ENCODE measurements at regions not wholly inside any gene's neighbourhood (a gene's known extent, or its start where the extent isn't known, plus 50 kb on each side); places are given as distances from the start of the nearest gene placed in this dataset.

DNA sequence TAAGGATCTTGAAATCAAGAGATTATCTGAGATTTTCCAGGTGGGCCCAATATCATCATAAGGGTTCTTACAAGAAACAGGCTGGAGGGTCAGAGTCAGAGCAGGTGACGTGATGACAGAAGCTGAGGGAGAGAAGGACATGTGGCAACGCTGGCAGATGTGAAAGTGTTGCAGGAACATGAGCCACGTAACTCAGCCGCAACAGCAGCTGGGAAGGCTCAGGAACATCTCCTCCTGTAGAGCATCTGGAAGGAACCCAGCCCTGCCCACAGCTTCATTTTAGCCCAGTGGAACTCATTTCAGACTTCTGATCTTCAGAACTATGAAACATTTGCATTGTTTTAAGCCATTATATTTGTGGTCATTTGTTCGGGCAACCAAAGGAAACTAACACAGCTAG lies 156.3 kb upstream of the VEGFC start:
- FAIRE-seq (no peak), DNase-seq (no peak)
- Histone ChIP-seq H3K27ac (ENCODE audit: low read depth in 1 of 3, low read length in 2 of 3) (no peak overlapping the region), H3K36me3 (ENCODE audit: control insufficient read depth in 3 of 3, insufficient read depth in 2 of 3, low read depth in 1 of 3, low read length in 3 of 3) (no peaks in the 10 kb centered on the region), H3K27me3 (ENCODE audit: control insufficient read depth in 3 of 3, insufficient read depth in 3 of 3, low read length in 3 of 3) (no peaks in the 10 kb centered on the region), H3K4me3 (ENCODE audit: low read depth in 1 of 3, low read length in 3 of 3) (no peak overlapping the region), H3K4me1 (ENCODE audit: control insufficient read depth in 3 of 3, insufficient read depth in 2 of 3, low read depth in 1 of 3, low read length in 2 of 3) (no peaks in the 10 kb centered on the region), H3K9me3 (ENCODE audit: control insufficient read depth in 2 of 2, insufficient read depth in 1 of 2, low read depth in 1 of 2, low read length in 1 of 2) (no peaks in the 10 kb centered on the region)
- WGBS, 3 donors, result 54 to 81% (median 65%) methylated on average over 5 of the region's 5 CpGs

DNA sequence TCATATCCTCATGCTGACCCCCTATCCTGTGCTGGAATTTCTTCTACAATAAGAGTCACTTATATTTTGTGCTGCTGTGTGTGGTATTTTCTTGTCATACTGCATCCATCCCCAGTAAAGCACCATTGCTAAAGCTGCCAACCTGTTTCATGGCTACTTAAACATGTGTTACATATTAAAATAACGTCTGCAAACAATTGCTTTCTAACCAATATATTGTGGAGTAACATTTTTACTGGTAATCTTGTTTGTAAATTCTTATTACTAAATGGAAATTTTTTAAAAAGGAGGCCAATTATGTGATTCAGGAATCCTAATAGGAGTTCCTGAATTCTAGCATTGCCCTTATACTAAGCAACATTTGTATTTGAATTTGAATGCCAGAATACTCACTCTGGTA lies 160.3 kb upstream of the VEGFC start:
- FAIRE-seq (no peak), DNase-seq (no peak)
- WGBS, 3 donors, result 77 to 92% (median 85%) methylated on average over 1 of the region's 1 CpG
- peaks cover 0 to 10% of the 10 kb centered on the region in 2 donors for H3K9me3 ChIP-seq (ENCODE audit: control insufficient read depth in 2 of 2, insufficient read depth in 1 of 2, low read depth in 1 of 2, low read length in 1 of 2)
- no peaks in the 10 kb centered on the region for H3K4me1 ChIP-seq (ENCODE audit: control insufficient read depth in 3 of 3, insufficient read depth in 2 of 3, low read depth in 1 of 3, low read length in 2 of 3)
- no peaks in the 10 kb centered on the region for H3K36me3 ChIP-seq (ENCODE audit: control insufficient read depth in 3 of 3, insufficient read depth in 2 of 3, low read depth in 1 of 3, low read length in 3 of 3)
- H3K4me3 ChIP-seq (ENCODE audit: low read depth in 1 of 3, low read length in 3 of 3), result no peak overlapping the region
- no peaks in the 10 kb centered on the region for H3K27me3 ChIP-seq (ENCODE audit: control insufficient read depth in 3 of 3, insufficient read depth in 3 of 3, low read length in 3 of 3)
- no peak overlapping the region for H3K27ac ChIP-seq (ENCODE audit: low read depth in 1 of 3, low read length in 2 of 3)

DNA sequence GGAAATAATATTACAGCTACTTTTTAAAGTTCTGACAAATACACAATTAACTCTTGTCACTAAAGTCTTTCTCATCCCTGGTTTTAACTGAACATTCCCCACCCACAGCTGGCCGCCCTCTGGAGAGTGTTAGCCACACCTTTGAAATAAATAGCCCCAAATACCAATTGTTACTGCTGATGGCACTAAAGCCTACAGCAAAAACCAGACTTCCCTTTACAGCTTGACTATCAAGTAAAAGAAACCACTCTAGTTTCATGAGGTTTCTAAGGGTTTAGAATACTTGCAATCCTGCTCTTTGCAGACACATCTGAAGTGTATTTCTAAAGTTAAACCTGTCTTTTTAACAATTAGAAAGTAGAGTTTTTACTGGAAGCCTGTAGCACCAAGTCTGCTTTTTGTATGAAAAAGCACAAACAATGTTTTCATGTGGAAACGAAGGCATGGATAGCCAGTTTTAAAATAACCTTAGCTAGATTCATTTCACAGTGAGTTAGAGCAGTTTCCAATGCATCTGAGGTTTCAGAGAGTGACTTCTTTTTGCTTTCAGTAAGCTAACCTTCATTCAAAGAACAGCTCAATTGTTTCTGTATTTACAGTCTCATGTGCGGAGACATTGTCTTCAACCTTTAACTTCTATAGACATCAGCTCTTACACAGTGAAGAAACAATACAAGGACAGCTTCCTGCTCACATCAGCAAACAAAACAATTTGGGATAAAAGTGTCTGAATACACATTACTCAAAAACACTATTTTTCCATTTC lies 164.8 kb upstream of the VEGFC start:
- Histone ChIP-seq H3K4me3 (ENCODE audit: low read depth in 1 of 3, low read length in 3 of 3) (no peak overlapping the region), H3K27ac (ENCODE audit: low read depth in 1 of 3, low read length in 2 of 3) (no peak overlapping the region), H3K36me3 (ENCODE audit: control insufficient read depth in 3 of 3, insufficient read depth in 2 of 3, low read depth in 1 of 3, low read length in 3 of 3) (no peaks in the 10 kb centered on the region), H3K9me3 (ENCODE audit: control insufficient read depth in 2 of 2, insufficient read depth in 1 of 2, low read depth in 1 of 2, low read length in 1 of 2) (peaks cover 0 to 10% of the 10 kb centered on the region in 2 donors), H3K4me1 (ENCODE audit: control insufficient read depth in 3 of 3, insufficient read depth in 2 of 3, low read depth in 1 of 3, low read length in 2 of 3) (no peaks in the 10 kb centered on the region), H3K27me3 (ENCODE audit: control insufficient read depth in 3 of 3, insufficient read depth in 3 of 3, low read length in 3 of 3) (no peaks in the 10 kb centered on the region)
- FAIRE-seq, result no peak
- 47 to 65% (median 54%) methylated on average over 3 of the region's 3 CpGs for WGBS, 3 donors
- DNase-seq, result no peak

DNA sequence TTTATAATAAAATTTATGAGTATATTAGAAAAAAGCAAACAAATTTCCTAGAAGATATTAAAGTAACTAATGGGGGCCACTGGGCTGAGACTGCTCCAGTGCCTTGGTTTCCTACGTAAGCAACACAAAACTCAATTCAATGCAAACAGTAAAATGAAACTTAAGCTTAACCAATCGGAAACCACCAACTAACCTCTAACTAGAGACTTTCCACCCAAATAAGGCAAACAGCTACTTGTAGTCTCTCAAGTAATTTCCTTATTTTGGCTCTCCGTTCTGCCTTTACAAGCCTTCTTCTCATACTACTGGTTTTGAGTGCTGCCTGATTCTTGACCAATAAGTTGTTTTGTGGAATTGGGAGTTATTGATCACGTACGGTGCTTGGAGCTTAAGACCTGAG lies 167.3 kb upstream of the VEGFC start:
- H3K27ac ChIP-seq (ENCODE audit: low read depth in 1 of 3, low read length in 2 of 3), result no peak overlapping the region
- peaks cover 0 to 6% of the 10 kb centered on the region in 2 donors for H3K9me3 ChIP-seq (ENCODE audit: control insufficient read depth in 2 of 2, insufficient read depth in 1 of 2, low read depth in 1 of 2, low read length in 1 of 2)
- WGBS, 3 donors, result 83 to 86% (median 86%) methylated on average over 5 of the region's 5 CpGs
- H3K4me3 ChIP-seq (ENCODE audit: low read depth in 1 of 3, low read length in 3 of 3), result no peak overlapping the region
- no peak for FAIRE-seq
- no peak for DNase-seq
- no peaks in the 10 kb centered on the region for H3K27me3 ChIP-seq (ENCODE audit: control insufficient read depth in 3 of 3, insufficient read depth in 3 of 3, low read length in 3 of 3)
- no peaks in the 10 kb centered on the region for H3K36me3 ChIP-seq (ENCODE audit: control insufficient read depth in 3 of 3, insufficient read depth in 2 of 3, low read depth in 1 of 3, low read length in 3 of 3)
- no peaks in the 10 kb centered on the region for H3K4me1 ChIP-seq (ENCODE audit: control insufficient read depth in 3 of 3, insufficient read depth in 2 of 3, low read depth in 1 of 3, low read length in 2 of 3)

DNA sequence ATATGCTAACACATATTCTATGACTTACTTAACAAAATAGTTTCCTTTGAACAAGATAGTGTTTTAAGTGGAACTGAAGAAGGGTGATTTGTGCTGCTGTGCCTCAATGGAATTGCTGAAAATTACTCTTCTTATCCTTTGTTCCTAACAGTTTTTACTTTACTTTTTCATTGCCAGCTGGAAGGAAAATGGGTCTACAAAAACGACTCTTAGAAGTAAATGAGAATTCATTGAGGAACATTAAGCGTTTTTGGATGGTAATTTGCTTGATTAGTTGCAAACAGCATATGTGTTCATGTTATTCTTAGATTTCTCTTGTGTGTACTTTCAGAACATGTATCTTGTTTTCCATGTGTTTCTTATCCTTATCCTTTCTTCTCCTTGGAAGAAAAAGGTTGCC lies 170.4 kb upstream of the VEGFC start:
- FAIRE-seq (no peak), DNase-seq (no peak)
- Histone ChIP-seq H3K36me3 (ENCODE audit: control insufficient read depth in 3 of 3, insufficient read depth in 2 of 3, low read depth in 1 of 3, low read length in 3 of 3) (no peaks in the 10 kb centered on the region), H3K27me3 (ENCODE audit: control insufficient read depth in 3 of 3, insufficient read depth in 3 of 3, low read length in 3 of 3) (no peaks in the 10 kb centered on the region), H3K27ac (ENCODE audit: low read depth in 1 of 3, low read length in 2 of 3) (no peak overlapping the region), H3K4me1 (ENCODE audit: control insufficient read depth in 3 of 3, insufficient read depth in 2 of 3, low read depth in 1 of 3, low read length in 2 of 3) (no peaks in the 10 kb centered on the region), H3K4me3 (ENCODE audit: low read depth in 1 of 3, low read length in 3 of 3) (no peak overlapping the region), H3K9me3 (ENCODE audit: control insufficient read depth in 2 of 2, insufficient read depth in 1 of 2, low read depth in 1 of 2, low read length in 1 of 2) (no peaks in the 10 kb centered on the region)
- 57 to 62% (median 62%) methylated on average over 2 of the region's 2 CpGs for WGBS, 3 donors

DNA sequence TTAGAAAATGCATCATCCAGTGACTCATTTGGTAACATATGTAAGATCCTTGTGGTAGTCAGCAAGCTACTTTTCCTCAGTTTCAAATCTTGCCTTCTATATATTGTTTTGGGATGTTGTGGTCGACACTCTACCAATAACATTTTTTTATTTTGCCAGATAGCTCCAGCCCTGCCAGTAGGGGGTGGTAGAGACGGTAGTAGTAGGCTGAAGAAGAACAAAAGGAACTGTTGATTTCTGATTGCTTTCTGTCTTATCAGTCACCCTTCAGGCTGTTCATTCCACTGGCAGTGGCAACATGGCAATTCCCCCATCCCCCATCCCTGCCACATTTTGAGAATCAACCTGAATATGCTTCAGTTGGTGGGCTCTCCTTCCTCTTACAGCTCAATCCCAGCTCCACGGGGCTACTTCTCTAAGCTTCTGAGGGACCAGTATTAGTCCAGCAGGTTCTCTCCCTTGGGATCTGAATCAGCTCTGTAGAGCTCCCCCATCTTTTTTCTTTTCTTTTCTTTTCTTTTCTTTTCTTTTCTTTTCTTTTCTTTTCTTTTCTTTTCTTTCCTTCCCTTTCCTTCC lies 171.5 kb upstream of the VEGFC start:
- Histone ChIP-seq H3K27me3 (ENCODE audit: control insufficient read depth in 3 of 3, insufficient read depth in 3 of 3, low read length in 3 of 3) (no peaks in the 10 kb centered on the region), H3K36me3 (ENCODE audit: control insufficient read depth in 3 of 3, insufficient read depth in 2 of 3, low read depth in 1 of 3, low read length in 3 of 3) (no peaks in the 10 kb centered on the region), H3K9me3 (ENCODE audit: control insufficient read depth in 2 of 2, insufficient read depth in 1 of 2, low read depth in 1 of 2, low read length in 1 of 2) (no peaks in the 10 kb centered on the region), H3K4me1 (ENCODE audit: control insufficient read depth in 3 of 3, insufficient read depth in 2 of 3, low read depth in 1 of 3, low read length in 2 of 3) (no peaks in the 10 kb centered on the region), H3K4me3 (ENCODE audit: low read depth in 1 of 3, low read length in 3 of 3) (no peak overlapping the region), H3K27ac (ENCODE audit: low read depth in 1 of 3, low read length in 2 of 3) (no peak overlapping the region)
- DNase-seq (no peak), FAIRE-seq (no peak)
- 48 to 70% (median 51%) methylated on average over 3 of the region's 3 CpGs for WGBS, 3 donors

DNA sequence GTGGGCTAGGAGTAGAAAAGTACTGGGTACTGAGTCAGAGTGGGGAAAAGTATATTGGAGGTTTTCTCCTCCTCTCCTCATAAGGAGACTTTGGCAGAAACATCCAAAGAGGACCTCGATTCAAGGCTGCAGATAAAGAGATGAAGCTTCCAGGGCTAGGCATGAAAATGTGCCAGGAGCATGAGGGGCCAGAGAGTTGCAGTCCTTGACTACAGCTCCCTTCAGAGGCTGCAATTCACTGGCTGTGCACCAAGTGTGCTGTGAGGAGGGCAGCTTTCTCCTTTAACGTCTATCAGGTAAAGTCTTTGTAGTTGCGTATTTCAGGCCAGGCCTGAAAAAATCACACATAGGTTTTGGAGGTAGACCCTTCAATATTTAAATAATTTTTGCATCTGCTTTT lies 174.9 kb upstream of the VEGFC start:
- H3K4me1 ChIP-seq (ENCODE audit: control insufficient read depth in 3 of 3, insufficient read depth in 2 of 3, low read depth in 1 of 3, low read length in 2 of 3), result no peaks in the 10 kb centered on the region
- no peaks in the 10 kb centered on the region for H3K27me3 ChIP-seq (ENCODE audit: control insufficient read depth in 3 of 3, insufficient read depth in 3 of 3, low read length in 3 of 3)
- H3K4me3 ChIP-seq (ENCODE audit: low read depth in 1 of 3, low read length in 3 of 3), result no peak overlapping the region
- H3K9me3 ChIP-seq (ENCODE audit: control insufficient read depth in 2 of 2, insufficient read depth in 1 of 2, low read depth in 1 of 2, low read length in 1 of 2), result no peaks in the 10 kb centered on the region
- H3K36me3 ChIP-seq (ENCODE audit: control insufficient read depth in 3 of 3, insufficient read depth in 2 of 3, low read depth in 1 of 3, low read length in 3 of 3), result no peaks in the 10 kb centered on the region
- no peak overlapping the region for H3K27ac ChIP-seq (ENCODE audit: low read depth in 1 of 3, low read length in 2 of 3)
- no peak for DNase-seq
- no peak for FAIRE-seq
- 59 to 67% (median 63%) methylated on average over 3 of the region's 3 CpGs for WGBS, 3 donors

DNA sequence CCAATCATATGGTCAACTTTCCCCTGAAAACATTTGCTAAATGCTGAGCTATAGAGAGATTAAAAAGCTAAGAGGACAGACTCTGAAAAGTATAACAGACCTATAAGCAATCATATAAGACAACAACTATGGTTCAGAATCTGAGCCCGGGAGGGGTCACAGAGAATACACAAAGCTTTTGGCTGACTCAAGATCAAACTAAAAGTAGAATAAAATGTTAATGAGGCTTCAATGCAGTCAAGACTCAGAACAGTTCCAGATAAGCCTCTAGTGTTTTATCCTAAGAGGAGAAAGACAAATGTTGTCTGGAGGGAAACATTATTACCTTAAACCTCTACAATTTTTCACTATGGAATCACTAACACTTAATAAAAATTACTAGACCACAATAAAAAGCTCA lies 175.4 kb upstream of the VEGFC start:
- H3K36me3 ChIP-seq (ENCODE audit: control insufficient read depth in 3 of 3, insufficient read depth in 2 of 3, low read depth in 1 of 3, low read length in 3 of 3), result no peaks in the 10 kb centered on the region
- H3K4me3 ChIP-seq (ENCODE audit: low read depth in 1 of 3, low read length in 3 of 3), result no peak overlapping the region
- H3K9me3 ChIP-seq (ENCODE audit: control insufficient read depth in 2 of 2, insufficient read depth in 1 of 2, low read depth in 1 of 2, low read length in 1 of 2), result no peaks in the 10 kb centered on the region
- WGBS, 3 donors, result 82 to 88% (median 83%) methylated on average over 1 of the region's 1 CpG
- H3K4me1 ChIP-seq (ENCODE audit: control insufficient read depth in 3 of 3, insufficient read depth in 2 of 3, low read depth in 1 of 3, low read length in 2 of 3), result no peaks in the 10 kb centered on the region
- H3K27me3 ChIP-seq (ENCODE audit: control insufficient read depth in 3 of 3, insufficient read depth in 3 of 3, low read length in 3 of 3), result no peaks in the 10 kb centered on the region
- no peak for FAIRE-seq
- no peak for DNase-seq
- H3K27ac ChIP-seq (ENCODE audit: low read depth in 1 of 3, low read length in 2 of 3), result no peak overlapping the region

DNA sequence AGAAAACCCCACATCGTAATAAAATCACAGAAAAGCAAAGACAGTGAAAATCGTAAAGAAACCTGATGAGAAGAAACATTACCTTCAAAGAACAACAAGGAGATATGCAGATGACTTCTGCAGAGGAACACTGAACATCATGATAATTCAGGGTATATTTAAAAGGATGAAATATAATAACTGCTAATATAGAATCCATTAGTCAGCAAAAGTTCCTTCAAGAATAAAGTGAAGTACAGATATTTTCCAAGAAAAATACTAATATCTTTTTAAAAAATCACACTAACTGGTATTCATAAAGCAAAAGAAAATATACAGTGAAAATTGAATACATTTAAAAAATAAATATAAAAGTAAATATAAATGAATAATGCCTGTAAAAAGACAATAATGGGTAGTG lies 176.3 kb upstream of the VEGFC start:
- FAIRE-seq (no peak), DNase-seq (no peak)
- no peak overlapping the region for H3K4me3 ChIP-seq (ENCODE audit: low read depth in 1 of 3, low read length in 3 of 3)
- no peak overlapping the region for H3K27ac ChIP-seq (ENCODE audit: low read depth in 1 of 3, low read length in 2 of 3)
- no peaks in the 10 kb centered on the region for H3K27me3 ChIP-seq (ENCODE audit: control insufficient read depth in 3 of 3, insufficient read depth in 3 of 3, low read length in 3 of 3)
- no peaks in the 10 kb centered on the region for H3K9me3 ChIP-seq (ENCODE audit: control insufficient read depth in 2 of 2, insufficient read depth in 1 of 2, low read depth in 1 of 2, low read length in 1 of 2)
- H3K36me3 ChIP-seq (ENCODE audit: control insufficient read depth in 3 of 3, insufficient read depth in 2 of 3, low read depth in 1 of 3, low read length in 3 of 3), result no peaks in the 10 kb centered on the region
- H3K4me1 ChIP-seq (ENCODE audit: control insufficient read depth in 3 of 3, insufficient read depth in 2 of 3, low read depth in 1 of 3, low read length in 2 of 3), result no peaks in the 10 kb centered on the region
- 40 to 75% (median 54%) methylated on average over 2 of the region's 2 CpGs for WGBS, 3 donors

Measured in small intestine (tissue), 7 donors.